ENCODE measurements at regions not wholly inside any gene's neighbourhood (a gene's known extent, or its start where the extent isn't known, plus 50 kb on each side); places are given as distances from the start of the nearest gene placed in this dataset.
"Not testable (repeated sequence)": the region's sequence is repeated elsewhere in the genome, so short reads cannot be mapped to it uniquely, and the experiment has no call there.

DNA sequence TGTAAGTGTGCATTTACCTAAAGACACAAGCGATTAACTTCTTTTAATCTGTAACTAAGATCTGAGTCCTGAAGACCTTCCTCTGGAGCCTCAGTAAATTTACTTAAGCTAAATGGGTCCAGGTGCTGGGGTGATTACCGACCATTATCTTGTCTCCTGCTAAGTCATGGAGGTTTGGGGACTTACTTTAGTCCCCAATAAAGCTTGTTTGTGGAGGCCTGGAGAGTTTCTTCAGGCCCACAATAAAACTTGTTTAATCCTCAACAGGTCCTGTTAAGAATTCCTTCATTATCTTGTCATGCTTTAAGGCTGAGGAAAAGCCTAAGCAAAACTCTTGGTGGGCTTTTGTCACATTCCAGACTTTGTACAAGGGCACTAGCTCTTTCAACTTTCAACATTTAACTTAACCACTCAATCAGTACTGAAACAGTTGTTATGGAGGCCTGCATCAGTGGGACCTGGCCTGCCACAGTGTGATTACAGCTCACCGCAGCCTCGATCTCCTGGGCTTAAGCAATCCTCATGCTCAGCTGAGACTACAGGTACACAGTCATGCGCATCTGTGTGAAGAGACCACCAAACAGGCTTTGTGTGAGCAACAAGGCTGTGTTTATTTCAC lies 84.0 kb downstream of the FMO4 start:
- TF ChIP-seq, protein P1, sequence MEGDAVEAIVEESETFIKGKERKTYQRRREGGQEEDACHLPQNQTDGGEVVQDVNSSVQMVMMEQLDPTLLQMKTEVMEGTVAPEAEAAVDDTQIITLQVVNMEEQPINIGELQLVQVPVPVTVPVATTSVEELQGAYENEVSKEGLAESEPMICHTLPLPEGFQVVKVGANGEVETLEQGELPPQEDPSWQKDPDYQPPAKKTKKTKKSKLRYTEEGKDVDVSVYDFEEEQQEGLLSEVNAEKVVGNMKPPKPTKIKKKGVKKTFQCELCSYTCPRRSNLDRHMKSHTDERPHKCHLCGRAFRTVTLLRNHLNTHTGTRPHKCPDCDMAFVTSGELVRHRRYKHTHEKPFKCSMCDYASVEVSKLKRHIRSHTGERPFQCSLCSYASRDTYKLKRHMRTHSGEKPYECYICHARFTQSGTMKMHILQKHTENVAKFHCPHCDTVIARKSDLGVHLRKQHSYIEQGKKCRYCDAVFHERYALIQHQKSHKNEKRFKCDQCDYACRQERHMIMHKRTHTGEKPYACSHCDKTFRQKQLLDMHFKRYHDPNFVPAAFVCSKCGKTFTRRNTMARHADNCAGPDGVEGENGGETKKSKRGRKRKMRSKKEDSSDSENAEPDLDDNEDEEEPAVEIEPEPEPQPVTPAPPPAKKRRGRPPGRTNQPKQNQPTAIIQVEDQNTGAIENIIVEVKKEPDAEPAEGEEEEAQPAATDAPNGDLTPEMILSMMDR (IDR thresholded peaks at IDR 0.05; ENCODE audit: borderline replicate concordance, extremely low read depth, insufficient read depth), result no peak
- no peaks in the 10 kb centered on the region for H3K9me3 ChIP-seq (ENCODE audit: control insufficient read depth in 2 of 3, insufficient read depth in 1 of 3, low read length in 3 of 3)
- H3K9ac ChIP-seq (ENCODE audit: low read length in 3 of 3), result no peak overlapping the region
- DNase-seq (no peak), FAIRE-seq (no peak)
- intact Hi-C loops (cut with DNase I), result no loop called here
- no peaks in the 10 kb centered on the region for H3K36me3 ChIP-seq (ENCODE audit: control insufficient read depth in 2 of 3, insufficient read depth in 3 of 3, low read length in 3 of 3)
- peaks cover 0 to under 1% (median 0%) of the 10 kb centered on the region in 3 donors for H3K4me1 ChIP-seq (ENCODE audit: control insufficient read depth in 2 of 3, insufficient read depth in 2 of 3, low read depth in 1 of 3, low read length in 3 of 3)
- no peak overlapping the region for H3K27ac ChIP-seq (ENCODE audit: low read depth in 2 of 2, low read length in 2 of 2)
- no peak overlapping the region for H3K4me3 ChIP-seq (ENCODE audit: low read length in 3 of 3)
- no peaks in the 10 kb centered on the region for H3K27me3 ChIP-seq (ENCODE audit: control insufficient read depth, insufficient read depth, low read length)

DNA sequence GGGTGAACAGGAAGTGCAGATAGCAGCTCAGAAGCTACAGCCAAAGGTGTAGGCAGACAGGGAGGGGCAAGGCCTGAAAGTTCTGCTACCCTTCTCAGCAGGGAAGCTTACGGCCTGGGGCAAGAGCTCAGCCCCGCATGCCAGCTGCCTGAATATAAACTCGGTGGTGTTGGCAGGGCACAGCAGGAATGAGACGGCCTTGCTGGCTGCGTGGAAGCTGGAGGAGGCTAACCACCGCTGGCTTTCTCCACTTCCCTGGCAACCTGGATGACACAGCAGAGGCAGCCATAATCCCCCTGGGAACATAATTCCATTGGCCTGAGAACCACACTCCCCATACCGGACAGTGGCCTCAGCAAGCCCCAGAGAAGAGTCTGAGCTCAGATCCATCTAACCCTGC lies 81.9 kb upstream of the PRRC2C start:
- no peak overlapping the region for H3K27ac ChIP-seq (ENCODE audit: low read depth in 2 of 2, low read length in 2 of 2)
- no peaks in the 10 kb centered on the region for H3K9me3 ChIP-seq (ENCODE audit: control insufficient read depth in 2 of 3, insufficient read depth in 1 of 3, low read length in 3 of 3)
- H3K4me3 ChIP-seq (ENCODE audit: low read length in 3 of 3), result no peak overlapping the region
- TF ChIP-seq, protein P1 (IDR thresholded peaks at IDR 0.05; ENCODE audit: borderline replicate concordance, extremely low read depth, insufficient read depth), result no peak
- intact Hi-C loops (cut with DNase I), result no loop called here
- H3K4me1 ChIP-seq (ENCODE audit: control insufficient read depth in 2 of 3, insufficient read depth in 2 of 3, low read depth in 1 of 3, low read length in 3 of 3), result peaks cover 0 to 12% (median 10%) of the 10 kb centered on the region in 3 donors
- no peaks in the 10 kb centered on the region for H3K27me3 ChIP-seq (ENCODE audit: control insufficient read depth, insufficient read depth, low read length)
- DNase-seq, result no peak
- no peak overlapping the region for H3K9ac ChIP-seq (ENCODE audit: low read length in 3 of 3)
- FAIRE-seq, result no peak
- no peaks in the 10 kb centered on the region for H3K36me3 ChIP-seq (ENCODE audit: control insufficient read depth in 2 of 3, insufficient read depth in 3 of 3, low read length in 3 of 3)

DNA sequence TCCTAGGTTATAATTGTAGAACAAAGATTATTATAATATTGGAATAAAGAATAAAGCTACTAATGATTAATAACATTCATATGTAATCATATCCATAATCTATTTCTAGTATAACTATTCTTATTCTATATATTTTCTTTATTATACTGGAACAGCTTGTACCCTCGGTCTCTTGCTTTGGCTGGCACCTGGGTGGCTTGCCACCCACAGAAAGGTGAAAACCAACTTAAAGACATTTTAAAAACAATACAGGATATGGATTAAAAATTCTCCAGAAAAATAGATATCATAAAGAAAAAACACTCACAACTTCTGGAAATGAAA lies 80.0 kb upstream of the PRRC2C start:
- TF ChIP-seq, protein P1 (IDR thresholded peaks at IDR 0.05; ENCODE audit: borderline replicate concordance, extremely low read depth, insufficient read depth), result no peak
- Histone ChIP-seq H3K9ac (ENCODE audit: low read length in 3 of 3) (no peak overlapping the region), H3K4me3 (ENCODE audit: low read length in 3 of 3) (no peak overlapping the region), H3K27me3 (ENCODE audit: control insufficient read depth, insufficient read depth, low read length) (no peaks in the 10 kb centered on the region), H3K27ac (ENCODE audit: low read depth in 2 of 2, low read length in 2 of 2) (no peak overlapping the region), H3K36me3 (ENCODE audit: control insufficient read depth in 2 of 3, insufficient read depth in 3 of 3, low read length in 3 of 3) (no peaks in the 10 kb centered on the region), H3K4me1 (ENCODE audit: control insufficient read depth in 2 of 3, insufficient read depth in 2 of 3, low read depth in 1 of 3, low read length in 3 of 3) (peaks cover 0 to 12% (median 10%) of the 10 kb centered on the region in 3 donors), H3K9me3 (ENCODE audit: control insufficient read depth in 2 of 3, insufficient read depth in 1 of 3, low read length in 3 of 3) (no peaks in the 10 kb centered on the region)
- intact Hi-C loops (cut with DNase I), result no loop called here
- DNase-seq, result no peak
- FAIRE-seq, result no peak

DNA sequence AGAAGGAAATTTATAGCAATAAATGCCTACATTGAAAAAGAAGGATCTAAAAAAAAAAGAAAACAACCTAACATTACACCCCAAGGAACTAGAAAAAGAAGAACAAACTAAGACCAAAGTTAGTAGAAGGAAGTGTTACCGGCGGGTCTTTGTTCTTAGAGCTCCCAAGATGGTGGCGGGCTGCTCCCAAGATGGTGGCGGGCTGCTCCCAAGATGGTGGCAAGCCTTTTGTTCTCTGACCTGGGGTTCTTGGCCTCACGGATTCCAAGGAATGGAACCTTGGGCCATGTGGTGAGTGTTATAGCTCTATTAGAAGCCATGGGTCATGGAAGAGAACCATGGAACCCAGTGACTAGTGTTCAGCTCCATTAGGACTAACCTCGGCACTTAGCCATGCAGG lies 71.8 kb upstream of the PRRC2C start:
- FAIRE-seq; H3K4me1 ChIP-seq (ENCODE audit: control insufficient read depth in 2 of 3, insufficient read depth in 2 of 3, low read depth in 1 of 3, low read length in 3 of 3); H3K9me3 ChIP-seq (ENCODE audit: control insufficient read depth in 2 of 3, insufficient read depth in 1 of 3, low read length in 3 of 3); H3K27me3 ChIP-seq (ENCODE audit: control insufficient read depth, insufficient read depth, low read length); H3K9ac ChIP-seq (ENCODE audit: low read length in 3 of 3); DNase-seq; H3K4me3 ChIP-seq (ENCODE audit: low read length in 3 of 3); intact Hi-C loops (cut with DNase I); H3K27ac ChIP-seq (ENCODE audit: low read depth in 2 of 2, low read length in 2 of 2); H3K36me3 ChIP-seq (ENCODE audit: control insufficient read depth in 2 of 3, insufficient read depth in 3 of 3, low read length in 3 of 3): not testable (repeated sequence)
